ENCODE measurements at regions not wholly inside any gene's neighbourhood (a gene's known extent, or its start where the extent isn't known, plus 50 kb on each side); places are given as distances from the start of the nearest gene placed in this dataset.

DNA sequence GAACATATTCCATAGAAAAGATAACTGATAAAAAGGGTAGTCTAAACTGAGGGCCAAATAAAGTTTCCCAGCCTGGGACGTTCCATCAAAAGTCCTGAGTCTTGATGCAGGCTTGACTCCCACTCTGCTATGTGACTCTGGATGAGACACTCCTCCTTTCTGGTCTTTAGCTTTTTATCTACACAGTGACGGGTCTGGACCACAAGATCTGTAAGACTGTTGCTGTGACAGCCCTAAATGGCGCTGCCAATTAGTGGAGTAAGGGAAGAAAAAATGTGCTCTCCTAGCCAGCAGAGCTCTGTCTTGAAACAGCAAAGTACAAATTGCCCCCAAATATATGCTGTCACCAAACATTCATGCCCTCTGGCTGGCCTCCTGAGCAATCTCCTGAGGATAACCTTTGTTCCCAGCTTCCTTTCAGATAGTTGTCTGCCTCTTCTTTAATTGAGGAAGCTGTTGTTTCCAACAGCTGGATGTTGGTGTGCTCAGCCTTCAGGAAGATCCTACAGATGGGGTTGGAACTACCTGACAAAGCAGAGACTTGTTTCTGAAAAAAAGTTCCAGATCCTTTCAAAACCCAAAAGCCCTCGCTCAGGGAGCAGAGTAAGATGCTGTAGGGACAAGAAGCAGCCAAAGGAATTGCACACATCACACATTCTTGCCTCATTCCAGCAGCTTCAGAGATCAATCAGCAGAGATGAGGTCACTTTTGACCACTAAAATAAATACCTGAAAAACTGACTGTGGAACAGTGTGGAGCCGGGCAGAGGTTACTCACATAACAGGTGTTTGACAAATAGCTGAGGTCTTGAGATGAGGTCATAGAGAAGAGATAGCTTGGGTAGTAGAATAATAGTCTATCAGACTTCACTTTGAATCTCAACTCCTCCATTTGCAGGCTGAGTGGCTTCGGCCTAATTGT is 383.4 kb upstream of the FGF13 start:
- TF ChIP-seq SUZ12 (IDR thresholded peaks at IDR 0.05) (no peak), TARDBP (IDR thresholded peaks at IDR 0.05) (no peak), L3MBTL2 (conservative IDR thresholded peaks at IDR 0.05) (no peak), FOXK2 (IDR thresholded peaks at IDR 0.05) (no peak), FOXM1 (IDR thresholded peaks at IDR 0.05; ENCODE audit: borderline replicate concordance) (no peak), BHLHE40 (IDR thresholded peaks at IDR 0.05; ENCODE audit: borderline replicate concordance) (no peak), SP1 (IDR thresholded peaks at IDR 0.05) (no peak), HDGF (IDR thresholded peaks at IDR 0.05; ENCODE audit: borderline replicate concordance) (no peak), ZNF384 (IDR thresholded peaks at IDR 0.05) (no peak)
